GM21390 (cell line): ENCODE measurements at regions not wholly inside any gene's neighbourhood (a gene's known extent, or its start where the extent isn't known, plus 50 kb on each side); places are given as distances from the start of the nearest gene placed in this dataset.
"Not testable (repeated sequence)": the region's sequence is repeated elsewhere in the genome, so short reads cannot be mapped to it uniquely, and the experiment has no call there.

Source experiments
- ATAC-seq: cut with Tn5 transposase; IDR thresholded peaks from one replicate; pipeline ENCODE4 v1.9.1; 2021; ENCODE audit not compliant: unreplicated experiment

DNA sequence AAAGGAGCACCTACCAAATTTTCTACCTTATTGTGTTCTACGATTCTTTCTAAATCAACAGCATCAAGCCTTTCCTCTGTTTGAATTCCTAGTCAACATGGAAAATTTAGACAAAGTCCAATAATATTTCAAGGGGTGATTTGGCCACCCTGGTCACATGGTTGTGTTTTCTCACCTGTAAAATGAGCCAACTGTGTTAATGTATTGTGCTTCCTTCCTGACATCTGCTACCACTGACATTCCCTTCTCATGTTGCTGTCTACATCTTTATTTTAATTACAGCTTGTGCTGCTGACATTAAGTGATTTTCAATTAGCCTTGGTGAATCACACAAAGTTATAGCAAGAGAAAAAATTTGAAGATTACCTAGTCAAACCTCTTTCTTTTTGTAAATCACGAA lies 83.0 kb upstream of the NPSR1 start:
- ATAC-seq = no peak

DNA sequence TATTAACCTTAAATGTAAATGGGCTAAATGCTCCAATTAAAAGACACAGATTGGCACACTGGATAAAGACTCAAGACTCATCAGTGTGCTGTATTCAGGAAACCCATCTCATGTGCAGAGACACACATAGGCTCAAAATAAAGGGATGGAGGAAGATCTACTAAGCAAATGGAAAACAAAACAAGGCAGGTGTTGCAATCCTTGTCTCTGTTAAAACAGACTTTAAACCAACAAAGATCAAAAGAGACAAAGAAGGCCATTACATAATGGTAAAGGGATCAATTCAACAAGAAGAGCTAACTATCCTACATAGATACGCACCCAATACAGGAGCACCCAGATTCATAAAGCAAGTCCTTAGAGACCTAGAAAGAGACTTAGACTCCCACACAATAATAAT lies 80.1 kb upstream of the NPSR1 start:
- ATAC-seq = not testable (repeated sequence)

DNA sequence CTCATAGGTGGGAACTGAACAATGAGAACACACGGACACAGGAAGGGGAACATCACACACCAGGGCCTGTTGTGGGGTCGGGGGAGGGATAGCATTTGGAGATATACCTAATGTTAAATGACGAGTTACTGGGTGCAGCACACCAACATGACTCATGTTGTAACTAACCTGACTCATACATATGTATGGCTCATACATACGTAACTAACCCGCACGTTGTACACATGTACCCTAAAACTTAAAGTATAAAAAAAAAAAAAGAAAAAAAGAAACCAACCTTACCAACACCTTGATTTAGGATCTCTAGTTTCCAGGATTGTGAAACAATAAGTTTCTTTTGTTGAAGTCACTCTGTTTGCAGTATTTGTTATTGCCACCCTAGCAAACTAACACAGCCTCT lies 76.3 kb upstream of the NPSR1 start:
- not testable (repeated sequence) for ATAC-seq

DNA sequence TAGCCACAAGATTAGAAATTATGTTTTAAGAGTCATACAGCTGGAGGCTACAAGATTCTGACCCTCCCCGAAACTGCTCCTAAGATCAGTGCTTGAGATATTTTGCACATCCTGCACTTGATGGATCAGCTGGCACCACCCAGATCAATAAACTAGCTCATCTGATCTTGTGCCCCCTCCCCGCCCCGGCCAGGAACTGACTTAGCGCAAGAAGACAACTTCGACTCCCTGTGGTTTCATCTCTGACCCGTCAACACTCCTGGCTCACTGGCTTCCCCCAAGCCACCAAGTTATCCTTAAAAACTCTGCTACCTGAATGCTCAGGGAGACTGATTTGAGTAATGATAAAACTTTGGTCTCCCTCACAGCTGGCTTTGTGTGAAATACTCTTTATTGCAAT lies 73.5 kb upstream of the NPSR1 start:
- no peak for ATAC-seq

DNA sequence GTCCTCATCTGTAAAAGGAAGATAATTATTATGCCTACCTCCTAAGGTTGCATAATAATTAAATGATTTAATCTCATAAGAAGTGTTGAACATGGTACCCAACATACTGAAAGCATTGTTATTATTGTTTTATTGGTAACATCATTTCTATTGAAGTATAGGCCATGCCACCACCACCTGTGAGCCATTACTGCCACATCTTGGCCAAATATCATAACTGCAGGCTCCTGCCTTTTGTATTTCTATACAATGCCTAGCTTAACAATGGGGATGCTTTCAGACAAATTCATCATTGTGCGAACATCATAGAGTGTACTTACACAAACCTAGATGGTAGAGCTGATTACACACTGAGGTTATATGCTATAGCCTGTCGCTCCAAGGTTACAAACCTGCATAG lies 61.1 kb upstream of the NPSR1 start:
- no peak for ATAC-seq

DNA sequence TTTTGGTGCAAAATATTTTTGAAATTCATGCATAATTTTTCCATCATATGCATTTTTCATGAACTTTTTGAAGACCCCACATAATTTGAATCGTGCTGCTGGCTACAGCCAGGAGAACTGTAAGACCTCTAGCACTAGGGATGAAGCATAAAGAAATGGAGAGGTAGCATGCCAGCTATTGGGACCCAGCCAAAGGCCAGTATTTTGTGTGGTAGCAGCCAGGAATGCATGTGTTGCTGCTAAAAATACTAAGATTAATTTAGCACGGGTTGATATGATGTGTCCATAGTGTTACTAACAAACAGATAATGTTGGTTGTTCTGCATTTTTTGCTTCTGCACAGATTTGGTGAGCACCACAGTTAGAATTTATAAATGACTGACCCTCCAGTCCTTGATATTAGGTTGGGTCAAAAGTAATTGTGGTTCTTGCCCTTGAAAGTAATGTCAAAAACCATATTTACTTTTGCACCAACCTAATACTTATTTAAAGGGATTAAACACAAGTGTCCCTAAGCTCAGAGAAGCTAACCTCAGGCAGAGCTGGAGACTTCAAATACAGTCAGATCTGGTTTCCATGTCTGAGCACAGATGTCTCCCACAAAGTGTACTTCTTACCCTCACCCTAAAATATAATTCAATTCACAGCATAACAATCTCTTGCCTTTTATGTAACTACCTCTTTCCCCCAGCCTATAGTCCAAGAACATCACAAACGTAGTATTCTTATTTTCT lies 54.1 kb upstream of the NPSR1 start:
- ATAC-seq = no peak
